GM10248 (cell line): ENCODE measurements at regions not wholly inside any gene's neighbourhood (a gene's known extent, or its start where the extent isn't known, plus 50 kb on each side); places are given as distances from the start of the nearest gene placed in this dataset.

ENCODE experiments used
- CTCF ChIA-PET: fragments of 300-600 bp; sonication (Branson Sonifier 250); formaldehyde crosslinking; extraction: SDS; loops from one replicate; lab custom pipeline; 2021; ENCODE audit warnings: antibody characterized with exemption; lab: Yijun Ruan, JAX
- POLR2A ChIA-PET: fragments of 350-650 bp; sonication (Branson Sonifier 250); formaldehyde crosslinking; extraction: SDS; loops from one replicate; lab custom pipeline; 2020; ENCODE audit warnings: antibody characterized with exemption; lab: Yijun Ruan, JAX
- DNase-seq: peaks from one replicate; pipeline ENCODE4 v3.0.0; 2012; ENCODE audit errors: extremely low spot score
- CTCF ChIP-seq: IDR thresholded peaks from 2 replicates; pipeline ENCODE4 v1.5.1; 2012; ENCODE audit warnings: mild to moderate bottlenecking, low read depth; ENCODE audit errors: extremely low read depth, missing control alignments, control extremely low read depth

DNA sequence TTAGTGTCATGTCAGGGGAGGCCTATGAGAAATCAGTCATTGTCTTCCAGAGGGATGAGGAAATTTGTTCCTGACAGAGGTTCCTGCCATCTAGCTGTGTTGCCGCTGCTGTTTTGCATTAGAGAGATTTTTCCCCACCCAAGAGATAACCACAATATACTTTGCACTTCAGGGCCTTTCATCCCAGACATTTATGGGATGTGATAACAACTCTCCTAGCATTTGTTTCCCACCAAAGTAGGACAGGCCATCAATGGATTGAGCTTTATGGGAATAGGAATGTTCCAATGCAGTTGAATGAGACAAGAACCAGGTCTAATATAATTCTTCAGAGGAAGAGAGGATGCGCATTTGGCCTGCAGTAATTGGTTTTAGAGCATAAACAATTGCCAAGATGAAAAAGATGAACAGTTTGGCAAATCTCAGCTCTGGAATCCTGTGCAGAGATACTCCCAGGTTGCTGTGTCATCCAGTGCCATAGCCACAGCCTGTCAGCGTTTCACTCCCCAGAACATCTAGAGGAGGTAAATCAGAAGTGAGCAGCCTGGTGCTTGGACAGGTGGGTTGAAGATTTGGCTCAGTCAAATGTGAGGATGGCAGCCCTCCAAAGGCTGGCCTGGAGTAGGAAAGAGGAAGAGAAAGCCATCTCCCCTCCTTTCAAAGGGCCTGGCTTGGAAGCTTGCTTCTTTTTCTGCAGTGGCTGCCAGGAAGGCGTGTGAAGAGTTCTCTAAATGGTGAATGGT, 93.7 kb upstream of the SETBP1 start:
- TF ChIP-seq CTCF = no peak
- POLR2A ChIA-PET = no interaction called here
- CTCF ChIA-PET = interaction anchor here (1.0 kb wide), 1 partner anchor 626 kb away, joined by 3 read pairs; no protein-coding TSS in a partner anchor
- DNase-seq = no peak

GRCh38 chr18:44588508-44588907, 92.2 kb upstream of the SETBP1 start:
- CTCF ChIA-PET = interaction anchor here (1.0 to 1.7 kb wide), 4 partner anchors 10 to 631 kb away, joined by 3 to 6 read pairs (median 3); no protein-coding TSS in a partner anchor
- no peak for TF ChIP-seq CTCF
- DNase-seq = no peak
- POLR2A ChIA-PET = no interaction called here

- no peak for DNase-seq
- no peak for TF ChIP-seq CTCF
- ChIA-PET POLR2A (no interaction called here), CTCF (interaction anchor here (0.7 to 1.7 kb wide), 2 partner anchors 11 to 14 kb away, joined by 3 read pairs; no protein-coding TSS in a partner anchor)
Measured at GRCh38 chr18:44589693-44590355, 90.9 kb upstream of the SETBP1 start.

- TF ChIP-seq CTCF = no peak
- CTCF ChIA-PET = no interaction called here
- no peak for DNase-seq
- POLR2A ChIA-PET = no interaction called here
Measured at GRCh38 chr18:44590956-44591670, 89.6 kb upstream of the SETBP1 start.

DNA sequence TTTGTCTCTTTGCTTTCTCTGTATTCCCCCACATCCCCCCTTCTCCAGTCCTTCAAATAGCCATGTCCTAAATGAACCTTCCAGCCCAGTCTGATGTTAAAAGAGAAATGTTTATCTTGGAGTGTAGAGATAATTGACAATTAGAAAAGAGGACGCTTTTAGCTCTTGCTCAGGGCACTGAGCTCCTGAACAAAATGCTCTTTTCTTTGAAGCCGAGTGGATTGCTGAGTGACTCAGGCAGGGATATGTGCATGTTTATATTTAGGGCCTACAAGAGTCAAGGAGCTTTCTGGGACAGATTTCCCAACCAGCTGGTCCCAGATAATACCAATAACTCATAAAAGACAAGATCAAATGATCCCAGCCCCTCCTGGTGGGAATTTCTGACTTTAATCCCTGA, 88.0 kb upstream of the SETBP1 start:
- no peak for DNase-seq
- CTCF ChIA-PET = interaction anchor here (1.4 kb wide), 1 partner anchor 13 kb away, joined by 4 read pairs; no protein-coding TSS in a partner anchor

More for the DNA sequence above, 88.0 kb upstream of the SETBP1 start:
- POLR2A ChIA-PET = no interaction called here
- TF ChIP-seq CTCF = no peak
